ENCODE measurements at regions not wholly inside any gene's neighbourhood (a gene's known extent, or its start where the extent isn't known, plus 50 kb on each side); places are given as distances from the start of the nearest gene placed in this dataset.

- TF ChIP-seq CTCF (IDR thresholded peaks at IDR 0.05; ENCODE audit: low read depth, low read length, missing input control), result no peak
- no peak for TF ChIP-seq REST (IDR thresholded peaks at IDR 0.05)
These were observed 253.9 kb downstream of the RHOU start for GRCh38 chr1:228989176-228989575.

All from liver (tissue), 2 donors.